ENCODE measurements at regions not wholly inside any gene's neighbourhood (a gene's known extent, or its start where the extent isn't known, plus 50 kb on each side); places are given as distances from the start of the nearest gene placed in this dataset.

DNA sequence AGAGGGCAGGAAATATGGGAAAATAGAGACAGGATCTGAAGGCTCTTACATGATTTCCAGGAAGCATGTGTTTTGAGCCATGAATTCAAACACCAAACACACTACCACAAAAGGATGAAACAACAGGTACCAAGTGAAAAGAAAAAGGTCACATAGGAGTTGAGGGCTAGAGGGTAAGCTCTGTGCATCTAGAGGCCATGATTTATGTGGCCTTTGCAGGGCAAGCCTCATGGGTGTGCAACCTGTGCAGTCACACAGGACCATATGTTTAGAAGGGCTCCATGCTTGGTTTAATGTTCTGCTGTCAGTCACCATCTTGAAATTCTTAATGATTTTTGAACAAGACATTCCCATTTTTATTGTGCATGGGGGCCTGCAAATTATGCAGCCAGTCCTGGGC is 134.5 kb upstream of the CCDC68 start:
- Mint-ChIP-seq H3K4me1 (ENCODE audit: low read depth in 2 of 2) (no peaks in the 10 kb centered on the region), H3K27ac (no peak overlapping the region), H3K36me3 (no peaks in the 10 kb centered on the region), H3K9me3 (no peaks in the 10 kb centered on the region), H3K4me3 (no peak overlapping the region), H3K27me3 (peaks cover 8 to 16% of the 10 kb centered on the region in 2 donors)
- DNase-seq (ENCODE audit: low spot score) (no peak), ATAC-seq (no peak)

DNA sequence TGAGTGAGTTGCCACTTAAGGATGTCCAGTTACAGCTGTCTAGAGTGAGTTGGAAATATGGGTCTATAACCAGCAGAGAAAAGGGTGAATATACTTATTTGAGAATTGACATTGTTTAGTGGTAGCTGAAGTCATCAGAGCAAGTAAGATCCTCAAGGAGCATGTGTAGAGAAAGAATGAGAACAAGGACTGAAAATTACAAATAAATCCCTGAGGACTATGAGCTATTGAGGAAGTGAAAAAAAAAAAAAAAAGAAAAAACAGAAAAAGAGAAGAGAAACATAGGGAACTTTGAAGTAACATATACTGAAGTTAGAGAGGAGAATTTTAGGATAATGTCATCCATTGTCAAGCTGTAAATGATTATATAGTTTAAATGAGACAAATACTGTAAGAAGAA is 134.0 kb upstream of the CCDC68 start:
- Mint-ChIP-seq H3K9me3 (no peaks in the 10 kb centered on the region), H3K36me3 (no peaks in the 10 kb centered on the region), H3K27ac (no peak overlapping the region), H3K27me3 (peaks cover 8 to 16% of the 10 kb centered on the region in 2 donors), H3K4me1 (ENCODE audit: low read depth in 2 of 2) (no peaks in the 10 kb centered on the region), H3K4me3 (no peak overlapping the region)
- no peak for DNase-seq (ENCODE audit: low spot score)
- ATAC-seq, result no peak

DNA sequence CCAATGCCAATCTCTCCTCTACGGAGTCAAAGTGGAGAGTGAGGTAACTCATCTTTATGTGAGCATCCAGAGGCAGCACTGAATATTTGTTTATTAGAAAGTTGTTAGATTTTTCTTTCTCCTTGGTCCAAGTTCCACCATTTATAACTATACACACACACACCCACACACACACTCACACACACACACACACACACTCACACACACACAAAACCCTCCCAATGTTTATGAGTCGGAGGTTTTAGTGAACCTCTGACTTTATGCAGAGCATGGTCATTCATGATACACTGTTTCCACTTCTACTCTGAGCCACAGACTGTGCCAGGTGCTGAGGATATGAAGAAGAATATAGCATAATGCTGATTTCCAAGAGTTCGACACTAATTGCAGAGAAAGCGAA is 132.9 kb upstream of the CCDC68 start:
- no peaks in the 10 kb centered on the region for H3K36me3 Mint-ChIP-seq
- H3K9me3 Mint-ChIP-seq, result no peaks in the 10 kb centered on the region
- ATAC-seq, result no peak
- H3K27ac Mint-ChIP-seq, result no peak overlapping the region
- peaks cover 10 to 24% of the 10 kb centered on the region in 2 donors for H3K27me3 Mint-ChIP-seq
- no peaks in the 10 kb centered on the region for H3K4me1 Mint-ChIP-seq (ENCODE audit: low read depth in 2 of 2)
- no peak overlapping the region for H3K4me3 Mint-ChIP-seq
- no peak for DNase-seq (ENCODE audit: low spot score)

DNA sequence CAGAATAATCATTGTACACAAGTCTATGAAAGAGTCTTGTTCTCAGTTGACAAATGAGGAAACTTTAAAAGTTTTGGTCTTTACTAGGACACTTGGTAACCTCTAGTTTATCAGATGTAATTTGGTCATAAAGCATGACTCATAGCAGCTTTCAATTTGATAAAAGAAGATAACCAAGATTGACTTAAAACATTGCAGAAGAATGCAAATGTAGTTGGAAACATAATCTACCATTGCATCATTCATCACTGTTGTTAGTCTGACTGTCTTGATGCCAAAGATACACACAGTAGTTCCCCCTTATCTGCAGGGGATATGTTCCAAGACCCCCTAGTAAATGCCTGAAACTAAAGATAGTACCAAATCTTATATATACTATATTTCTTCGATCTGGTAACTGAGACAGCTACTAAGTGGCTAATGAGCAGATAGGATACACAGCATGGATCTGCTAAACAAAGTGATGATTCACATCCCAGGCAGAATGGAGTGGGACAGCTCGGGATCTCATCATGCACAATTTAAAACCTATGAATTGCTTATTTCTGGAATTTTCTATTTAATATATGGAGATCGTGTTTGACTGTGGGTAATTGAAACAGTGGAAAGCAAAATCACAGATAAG is 131.4 kb upstream of the CCDC68 start:
- Mint-ChIP-seq H3K27me3 (peaks cover 10 to 24% of the 10 kb centered on the region in 2 donors), H3K4me3 (no peak overlapping the region), H3K4me1 (ENCODE audit: low read depth in 2 of 2) (no peaks in the 10 kb centered on the region), H3K9me3 (no peaks in the 10 kb centered on the region), H3K27ac (no peak overlapping the region), H3K36me3 (no peaks in the 10 kb centered on the region)
- ATAC-seq (no peak), DNase-seq (ENCODE audit: low spot score) (no peak)

DNA sequence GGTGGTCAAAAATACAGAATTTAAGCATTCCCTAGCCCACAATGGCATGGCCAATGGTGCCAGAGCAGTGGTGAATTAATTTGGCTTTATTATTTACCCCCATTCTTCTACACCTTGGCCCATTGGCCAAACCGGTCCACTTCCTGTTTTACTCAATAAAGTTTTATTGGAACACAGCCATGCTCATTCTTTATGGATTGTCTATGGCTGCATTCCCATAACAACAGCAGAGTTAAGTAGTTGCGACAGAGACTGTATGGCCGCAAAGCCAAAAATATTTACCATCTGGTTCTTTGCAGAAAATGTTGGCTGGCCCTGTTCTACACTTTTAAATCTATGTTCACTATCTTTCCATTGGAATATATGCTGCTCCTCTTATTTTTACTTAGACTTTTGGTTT is 130.3 kb upstream of the CCDC68 start:
- H3K4me1 Mint-ChIP-seq (ENCODE audit: low read depth in 2 of 2), result no peaks in the 10 kb centered on the region
- no peak for ATAC-seq
- peaks cover 10 to 24% of the 10 kb centered on the region in 2 donors for H3K27me3 Mint-ChIP-seq
- DNase-seq (ENCODE audit: low spot score), result no peak
- no peaks in the 10 kb centered on the region for H3K36me3 Mint-ChIP-seq
- H3K4me3 Mint-ChIP-seq, result no peak overlapping the region
- no peaks in the 10 kb centered on the region for H3K9me3 Mint-ChIP-seq
- no peak overlapping the region for H3K27ac Mint-ChIP-seq

DNA sequence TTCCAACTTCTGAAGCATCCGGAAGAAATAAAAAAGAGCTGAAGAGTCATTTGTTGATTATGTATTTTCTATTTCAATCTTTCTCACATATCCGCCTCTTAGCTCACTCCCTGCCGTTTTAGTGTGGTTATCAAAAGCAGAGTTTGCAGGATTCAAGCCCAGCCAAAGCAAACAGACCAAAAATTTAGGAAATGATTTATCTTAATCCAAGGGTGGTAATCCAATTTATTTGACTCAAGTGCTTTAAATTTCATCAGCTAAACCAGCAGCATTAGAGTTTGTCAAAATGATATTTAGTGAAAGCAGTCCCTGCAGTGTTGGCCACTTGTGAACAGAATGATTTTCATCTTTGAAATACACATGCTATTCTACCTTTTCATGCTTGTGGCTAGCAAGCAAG is 129.3 kb upstream of the CCDC68 start:
- DNase-seq (ENCODE audit: low spot score) (no peak), ATAC-seq (no peak)
- H3K27me3 Mint-ChIP-seq, result peaks cover 8 to 23% of the 10 kb centered on the region in 2 donors
- no peak overlapping the region for H3K4me3 Mint-ChIP-seq
- H3K9me3 Mint-ChIP-seq, result no peaks in the 10 kb centered on the region
- H3K36me3 Mint-ChIP-seq, result no peaks in the 10 kb centered on the region
- no peak overlapping the region for H3K27ac Mint-ChIP-seq
- H3K4me1 Mint-ChIP-seq (ENCODE audit: low read depth in 2 of 2), result no peaks in the 10 kb centered on the region

DNA sequence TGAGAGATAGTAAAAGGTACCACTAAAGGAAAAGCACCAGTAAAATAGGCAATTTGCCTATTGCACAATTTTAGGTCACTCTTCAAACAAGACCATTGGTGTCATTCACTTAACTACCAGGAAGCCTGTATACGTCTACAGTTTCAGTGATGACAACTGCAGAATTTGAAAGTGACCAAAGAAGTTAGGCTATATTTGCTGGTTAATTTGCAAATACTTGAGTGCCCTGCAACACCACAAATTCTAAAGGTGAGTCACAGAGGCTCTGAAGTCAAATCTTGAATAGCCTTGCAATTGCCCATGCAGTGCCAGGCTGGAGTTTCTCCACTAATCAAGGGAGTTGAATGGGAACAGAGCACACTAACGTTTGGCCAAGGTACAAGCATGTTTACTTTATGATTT is 128.7 kb upstream of the CCDC68 start:
- Mint-ChIP-seq H3K4me1 (ENCODE audit: low read depth in 2 of 2) (no peaks in the 10 kb centered on the region), H3K36me3 (no peaks in the 10 kb centered on the region), H3K27ac (no peak overlapping the region), H3K27me3 (peaks cover 4 to 18% of the 10 kb centered on the region in 2 donors), H3K4me3 (no peak overlapping the region), H3K9me3 (no peaks in the 10 kb centered on the region)
- ATAC-seq (no peak), DNase-seq (ENCODE audit: low spot score) (no peak)

DNA sequence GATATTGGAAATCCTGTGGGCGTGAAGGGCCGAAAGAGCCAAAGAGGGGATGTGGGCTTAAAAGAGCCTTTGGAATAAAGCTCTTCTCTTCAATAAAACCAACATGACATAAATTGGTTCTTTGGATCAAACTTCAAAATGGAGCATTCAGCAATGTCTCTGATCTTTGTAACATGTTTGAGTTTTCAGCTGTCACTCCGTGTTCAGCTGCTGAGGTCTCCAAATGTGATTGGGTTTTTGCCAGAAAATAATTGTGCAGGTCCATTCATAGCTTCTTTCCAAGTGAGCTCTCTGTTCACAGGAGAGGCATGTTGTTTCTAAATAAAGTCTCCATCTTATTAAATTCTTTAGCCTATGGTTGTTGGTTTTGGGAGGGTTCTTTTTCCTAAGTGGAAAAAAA is 127.6 kb upstream of the CCDC68 start:
- Mint-ChIP-seq H3K27me3 (peaks cover 2 to 15% of the 10 kb centered on the region in 2 donors), H3K4me3 (no peak overlapping the region), H3K9me3 (no peaks in the 10 kb centered on the region), H3K27ac (no peak overlapping the region), H3K36me3 (no peaks in the 10 kb centered on the region), H3K4me1 (ENCODE audit: low read depth in 2 of 2) (no peaks in the 10 kb centered on the region)
- DNase-seq (ENCODE audit: low spot score) (no peak), ATAC-seq (no peak)

DNA sequence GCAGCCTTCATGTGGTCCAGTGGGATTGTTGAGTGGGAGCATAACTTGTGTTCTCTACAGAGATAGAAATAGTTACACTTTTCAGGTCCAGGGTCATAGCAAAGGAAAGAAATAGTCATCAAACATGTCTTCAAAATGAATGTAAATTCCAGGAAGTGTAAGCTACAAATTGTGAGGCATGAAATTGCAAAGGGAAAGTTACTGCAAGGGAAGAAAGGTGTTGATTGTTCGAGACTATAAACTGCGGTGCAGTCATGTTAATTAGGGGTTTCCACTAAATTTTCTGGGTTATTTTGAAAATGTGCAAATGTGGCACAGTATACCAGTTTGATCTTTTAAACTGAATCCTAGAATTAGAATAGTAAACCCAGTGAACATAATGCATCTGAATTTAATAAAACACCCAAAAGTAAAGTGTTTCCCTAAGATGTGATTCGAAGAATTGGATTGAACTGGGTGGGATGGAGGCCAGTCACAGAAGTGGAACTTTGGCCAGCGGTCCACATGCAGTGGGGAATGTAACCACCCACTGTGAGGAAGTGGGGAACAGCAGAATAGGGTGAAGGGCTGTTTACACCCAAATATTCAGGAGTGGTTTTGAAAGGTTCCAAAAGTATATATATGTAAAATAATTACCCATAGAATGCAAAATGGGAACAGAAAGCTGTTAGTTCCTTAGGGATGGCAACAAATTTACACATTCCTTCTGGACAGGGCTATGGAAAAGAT is 126.5 kb upstream of the CCDC68 start:
- Mint-ChIP-seq H3K27me3 (peaks cover 2 to 15% of the 10 kb centered on the region in 2 donors), H3K4me1 (ENCODE audit: low read depth in 2 of 2) (no peaks in the 10 kb centered on the region), H3K4me3 (no peak overlapping the region), H3K36me3 (no peaks in the 10 kb centered on the region), H3K9me3 (no peaks in the 10 kb centered on the region), H3K27ac (no peak overlapping the region)
- ATAC-seq, result no peak
- no peak for DNase-seq (ENCODE audit: low spot score)

DNA sequence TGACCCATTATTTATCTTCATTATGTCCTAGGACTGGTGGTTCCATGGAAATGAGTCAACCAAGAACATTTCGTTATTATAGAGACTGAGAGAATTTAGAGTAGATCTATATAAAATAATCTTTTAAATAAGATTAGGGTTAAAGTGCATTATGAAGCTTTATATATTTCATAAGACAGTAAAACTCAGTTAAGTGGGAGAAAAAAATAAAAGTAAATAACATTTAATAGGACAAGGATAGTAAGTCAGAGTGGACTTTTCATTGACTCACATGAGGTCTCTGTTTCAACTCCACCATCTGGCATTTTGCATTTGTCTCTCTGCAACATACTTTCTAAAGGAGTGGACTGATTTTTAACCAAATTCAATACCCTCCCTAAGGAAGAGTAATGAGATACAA is 125.3 kb upstream of the CCDC68 start:
- ATAC-seq, result no peak
- Mint-ChIP-seq H3K9me3 (no peaks in the 10 kb centered on the region), H3K27ac (no peak overlapping the region), H3K4me1 (ENCODE audit: low read depth in 2 of 2) (no peaks in the 10 kb centered on the region), H3K36me3 (no peaks in the 10 kb centered on the region), H3K4me3 (no peak overlapping the region), H3K27me3 (peaks cover 2 to 10% of the 10 kb centered on the region in 2 donors)
- DNase-seq (ENCODE audit: low spot score), result no peak

DNA sequence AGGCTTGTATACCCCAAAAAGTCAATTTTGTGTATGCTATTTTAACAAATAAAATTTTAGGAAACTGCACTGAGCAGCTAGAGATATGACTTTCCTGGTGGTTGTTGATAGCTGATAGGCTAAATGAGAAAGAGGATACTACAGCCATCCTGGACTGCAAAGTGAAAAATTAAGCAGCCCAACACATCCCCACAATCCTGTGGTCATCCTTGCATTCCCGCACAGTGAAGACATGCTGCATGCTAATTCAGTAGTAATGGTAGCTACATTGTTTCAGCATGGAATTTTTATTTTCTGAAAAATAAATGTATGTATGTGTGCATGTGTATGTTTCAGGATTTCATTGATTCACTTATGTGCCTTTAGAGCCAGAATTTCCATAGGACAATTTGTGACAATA is 124.2 kb upstream of the CCDC68 start:
- no peak overlapping the region for H3K27ac Mint-ChIP-seq
- no peak overlapping the region for H3K4me3 Mint-ChIP-seq
- H3K36me3 Mint-ChIP-seq, result no peaks in the 10 kb centered on the region
- ATAC-seq, result no peak
- no peaks in the 10 kb centered on the region for H3K9me3 Mint-ChIP-seq
- peaks cover 2 to 8% of the 10 kb centered on the region in 2 donors for H3K27me3 Mint-ChIP-seq
- DNase-seq (ENCODE audit: low spot score), result no peak
- H3K4me1 Mint-ChIP-seq (ENCODE audit: low read depth in 2 of 2), result no peaks in the 10 kb centered on the region

DNA sequence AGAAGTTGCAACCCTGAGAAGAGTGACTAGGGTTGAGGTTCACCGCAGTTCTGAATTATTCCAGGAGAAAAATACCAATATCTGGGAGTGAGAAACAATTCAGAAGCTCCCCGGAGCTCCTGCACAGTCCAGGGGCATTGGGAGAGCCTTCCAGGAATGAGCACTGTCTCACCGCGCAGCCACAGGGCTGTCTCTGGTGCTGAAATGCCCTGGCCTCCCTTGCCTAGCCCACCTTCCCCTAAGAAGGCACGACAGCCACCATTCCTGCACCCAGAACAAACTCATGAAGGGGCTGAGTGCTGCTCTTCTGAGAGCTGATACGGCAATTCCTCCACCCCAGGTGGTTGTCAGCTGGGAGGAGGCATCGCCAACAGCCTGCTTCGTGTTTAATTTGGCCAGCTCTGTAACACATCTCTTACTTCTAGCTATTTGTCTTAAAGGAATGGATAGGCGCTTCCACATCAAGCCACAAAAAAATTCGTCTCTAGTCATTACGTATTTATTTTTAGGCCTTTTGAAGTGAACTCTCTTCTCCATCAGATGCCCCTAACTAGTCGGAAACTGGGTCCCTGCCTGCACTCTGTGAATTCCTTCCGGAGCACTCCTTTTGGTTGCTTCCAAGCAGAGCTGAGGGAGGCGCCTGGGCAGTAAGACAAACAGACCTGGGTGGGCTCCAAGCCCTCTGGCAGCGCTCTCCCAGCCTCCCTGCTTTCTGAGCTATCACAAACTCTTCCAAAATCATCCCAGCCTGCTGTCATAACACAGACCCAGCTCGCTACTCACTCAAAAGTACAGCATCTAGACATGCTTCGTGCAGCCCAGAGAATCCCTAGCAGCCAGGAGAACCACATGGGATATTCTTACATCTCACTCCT is 120.5 kb upstream of the CCDC68 start:
- H3K27me3 Mint-ChIP-seq, result peaks cover 0 to 7% of the 10 kb centered on the region in 2 donors
- no peak overlapping the region for H3K27ac Mint-ChIP-seq
- DNase-seq (ENCODE audit: low spot score), result no peak
- no peak overlapping the region for H3K4me3 Mint-ChIP-seq
- no peaks in the 10 kb centered on the region for H3K4me1 Mint-ChIP-seq (ENCODE audit: low read depth in 2 of 2)
- ATAC-seq, result no peak
- no peaks in the 10 kb centered on the region for H3K9me3 Mint-ChIP-seq
- no peaks in the 10 kb centered on the region for H3K36me3 Mint-ChIP-seq

DNA sequence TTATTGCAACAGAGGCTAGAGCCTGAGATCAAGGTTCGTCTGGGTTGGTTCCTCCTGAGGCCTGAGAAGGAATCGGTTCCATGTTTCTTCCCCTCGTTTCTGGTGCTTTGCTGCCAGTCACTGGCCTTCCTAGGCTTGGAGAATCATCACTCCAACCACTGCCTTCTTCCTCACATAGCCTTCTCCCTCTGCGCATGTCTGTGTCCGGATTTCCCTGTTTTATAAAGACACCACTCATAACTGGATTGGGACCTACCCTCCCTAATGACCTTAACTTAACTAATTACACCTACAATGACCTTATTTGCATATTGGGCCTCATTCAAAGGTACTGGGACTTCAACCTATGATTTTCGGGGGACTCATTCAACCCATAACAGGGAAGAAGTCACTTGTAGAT is 119.8 kb upstream of the CCDC68 start:
- no peak for DNase-seq (ENCODE audit: low spot score)
- peaks cover 0 to 7% of the 10 kb centered on the region in 2 donors for H3K27me3 Mint-ChIP-seq
- H3K27ac Mint-ChIP-seq, result no peak overlapping the region
- no peak overlapping the region for H3K4me3 Mint-ChIP-seq
- no peak for ATAC-seq
- no peaks in the 10 kb centered on the region for H3K4me1 Mint-ChIP-seq (ENCODE audit: low read depth in 2 of 2)
- H3K36me3 Mint-ChIP-seq, result no peaks in the 10 kb centered on the region
- H3K9me3 Mint-ChIP-seq, result no peaks in the 10 kb centered on the region

DNA sequence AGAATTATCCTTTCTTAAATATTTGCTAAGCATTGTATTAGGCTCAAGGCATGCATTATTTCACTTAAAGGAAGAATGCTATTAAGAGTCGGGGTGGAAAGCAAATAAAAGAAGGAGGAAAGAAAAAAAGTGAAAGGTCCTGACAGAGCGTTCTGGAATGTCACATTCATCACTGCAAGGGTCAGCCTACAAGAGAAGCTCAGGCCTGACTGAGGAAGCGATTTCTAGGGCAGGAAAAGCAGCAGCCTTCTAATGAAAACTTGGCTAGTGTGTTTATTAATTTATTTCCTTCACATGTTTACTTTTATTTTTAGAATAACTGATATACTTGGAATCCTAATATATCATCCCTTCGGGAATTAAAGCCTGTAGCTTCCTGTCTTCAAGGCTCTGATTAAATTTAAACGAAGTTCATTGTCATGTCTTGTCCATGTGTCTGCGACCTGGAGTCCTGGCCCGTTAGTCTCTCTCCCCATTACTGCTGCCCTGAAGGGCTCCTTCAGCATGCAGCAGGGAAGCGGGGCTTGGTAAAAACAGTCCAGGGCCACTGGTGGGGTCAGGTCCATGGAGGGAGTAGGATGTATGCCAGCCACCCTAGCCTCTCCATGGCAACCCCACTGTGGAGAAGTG is 119.2 kb upstream of the CCDC68 start:
- Mint-ChIP-seq H3K4me1 (ENCODE audit: low read depth in 2 of 2) (no peaks in the 10 kb centered on the region), H3K4me3 (no peak overlapping the region), H3K9me3 (no peaks in the 10 kb centered on the region), H3K27me3 (peaks cover 0 to 7% of the 10 kb centered on the region in 2 donors), H3K36me3 (no peaks in the 10 kb centered on the region), H3K27ac (no peak overlapping the region)
- ATAC-seq (peak in 1 of 2 donors; percentile 38), DNase-seq (ENCODE audit: low spot score) (no peak)

Measured in natural killer cell treated with Interleukin-12 subunit alpha and Interleukin-12 subunit beta and Interleukin-15 and Interleukin-18, amount 100 ng/mL, for 72 hours (primary cell).